Central memory CD8-positive, alpha-beta T cell (primary cell): ENCODE measurements at regions not wholly inside any gene's neighbourhood (a gene's known extent, or its start where the extent isn't known, plus 50 kb on each side); places are given as distances from the start of the nearest gene placed in this dataset.

Experiments
- ATAC-seq: fragments of 150-1000 bp; cut with Tn5 transposase; replicated peaks from 2 replicates; pipeline ENCODE4 v1.10.0; 2022; ENCODE audit warnings: mild to moderate bottlenecking, moderate FRiP score, moderate number of reproducible peaks; ENCODE audit not compliant: poor library complexity, severe bottlenecking; ENCODE audit errors: extremely low read depth
- DNase-seq, 2 donors: peaks; one replicate each; pipeline ENCODE4 v3.0.0; 2021; ENCODE audit warnings: low spot score in 2 of 2
- H3K27ac Mint-ChIP-seq: one replicate; pipeline ENCODE4 v1.8.0; 2022; ENCODE audit warnings: low read depth, mild to moderate bottlenecking, moderate library complexity, mixed read lengths
- H3K27me3 Mint-ChIP-seq: one replicate; pipeline ENCODE4 v1.8.0; 2022; ENCODE audit warnings: mixed read lengths
- H3K36me3 Mint-ChIP-seq: one replicate; pipeline ENCODE4 v1.8.0; 2022; ENCODE audit warnings: mild to moderate bottlenecking, moderate library complexity, mixed read lengths; ENCODE audit not compliant: insufficient read depth
- H3K4me1 Mint-ChIP-seq: one replicate; pipeline ENCODE4 v1.8.0; 2022; ENCODE audit warnings: mixed read lengths
- H3K4me3 Mint-ChIP-seq: one replicate; pipeline ENCODE4 v1.8.0; 2022; ENCODE audit warnings: mild to moderate bottlenecking, moderate library complexity, mixed read lengths
- H3K9me3 Mint-ChIP-seq: one replicate; pipeline ENCODE4 v1.8.0; 2022; ENCODE audit warnings: mixed read lengths

GRCh38 chr2:43020296-43020695 lies 206.1 kb downstream of the ZFP36L2 start:
- DNase-seq: no peak
- H3K9me3 Mint-ChIP-seq: peaks cover 8% of the 10 kb centered on the region
- H3K4me3 Mint-ChIP-seq: no peak overlapping the region
- peaks cover 10% of the 10 kb centered on the region for H3K4me1 Mint-ChIP-seq
- no peak for ATAC-seq
- no peaks in the 10 kb centered on the region for H3K27me3 Mint-ChIP-seq
- peaks cover 2% of the 10 kb centered on the region for H3K36me3 Mint-ChIP-seq
- H3K27ac Mint-ChIP-seq: no peak overlapping the region

GRCh38 chr2:43019536-43020183 lies 206.7 kb downstream of the ZFP36L2 start:
- ATAC-seq (no peak), DNase-seq (no peak)
- no peak overlapping the region for H3K4me3 Mint-ChIP-seq
- no peak overlapping the region for H3K27ac Mint-ChIP-seq
- H3K4me1 Mint-ChIP-seq: peaks cover 3% of the 10 kb centered on the region
- H3K9me3 Mint-ChIP-seq: peaks cover 8% of the 10 kb centered on the region
- H3K27me3 Mint-ChIP-seq: no peaks in the 10 kb centered on the region
- no peaks in the 10 kb centered on the region for H3K36me3 Mint-ChIP-seq

GRCh38 chr2:43019025-43019367 lies 207.4 kb downstream of the ZFP36L2 start:
- H3K27me3 Mint-ChIP-seq: no peaks in the 10 kb centered on the region
- no peak overlapping the region for H3K4me3 Mint-ChIP-seq
- no peaks in the 10 kb centered on the region for H3K36me3 Mint-ChIP-seq
- peaks cover 8% of the 10 kb centered on the region for H3K9me3 Mint-ChIP-seq
- H3K27ac Mint-ChIP-seq: no peak overlapping the region
- no peak for DNase-seq
- H3K4me1 Mint-ChIP-seq: no peaks in the 10 kb centered on the region
- ATAC-seq: no peak

GRCh38 chr2:43018179-43019024 lies 208.0 kb downstream of the ZFP36L2 start:
- H3K4me1 Mint-ChIP-seq: no peaks in the 10 kb centered on the region
- ATAC-seq (no peak), DNase-seq (no peak)
- H3K27ac Mint-ChIP-seq: no peak overlapping the region
- H3K27me3 Mint-ChIP-seq: no peaks in the 10 kb centered on the region
- H3K36me3 Mint-ChIP-seq: no peaks in the 10 kb centered on the region
- peaks cover 8% of the 10 kb centered on the region for H3K9me3 Mint-ChIP-seq
- H3K4me3 Mint-ChIP-seq: no peak overlapping the region

GRCh38 chr2:43013821-43014345 lies 212.5 kb downstream of the ZFP36L2 start:
- ATAC-seq (no peak), DNase-seq (no peak)
- Mint-ChIP-seq H3K36me3 (no peaks in the 10 kb centered on the region), H3K27ac (no peak overlapping the region), H3K27me3 (no peaks in the 10 kb centered on the region), H3K4me1 (peaks cover 6% of the 10 kb centered on the region), H3K9me3 (no peaks in the 10 kb centered on the region), H3K4me3 (no peak overlapping the region)

- Mint-ChIP-seq H3K27ac (no peak overlapping the region), H3K9me3 (peaks cover 8% of the 10 kb centered on the region), H3K4me3 (no peak overlapping the region), H3K27me3 (no peaks in the 10 kb centered on the region), H3K36me3 (no peaks in the 10 kb centered on the region), H3K4me1 (peaks cover 6% of the 10 kb centered on the region)
- no peak for DNase-seq
- ATAC-seq: no peak
Measured at GRCh38 chr2:43012966-43013365, 213.4 kb downstream of the ZFP36L2 start.

- no peaks in the 10 kb centered on the region for H3K27me3 Mint-ChIP-seq
- no peak for DNase-seq
- no peak overlapping the region for H3K27ac Mint-ChIP-seq
- H3K4me1 Mint-ChIP-seq: peaks cover 6% of the 10 kb centered on the region
- H3K9me3 Mint-ChIP-seq: peaks cover 9% of the 10 kb centered on the region
- peaks cover under 1% of the 10 kb centered on the region for H3K36me3 Mint-ChIP-seq
- no peak overlapping the region for H3K4me3 Mint-ChIP-seq
- no peak for ATAC-seq
Measured at GRCh38 chr2:43011158-43011491, 215.3 kb downstream of the ZFP36L2 start.

GRCh38 chr2:43010438-43011157 lies 215.8 kb downstream of the ZFP36L2 start:
- Mint-ChIP-seq H3K4me3 (no peak overlapping the region), H3K36me3 (peaks cover 2% of the 10 kb centered on the region), H3K27ac (no peak overlapping the region), H3K4me1 (peaks cover 6% of the 10 kb centered on the region), H3K9me3 (peaks cover 9% of the 10 kb centered on the region), H3K27me3 (no peaks in the 10 kb centered on the region)
- ATAC-seq: no peak
- DNase-seq: no peak

GRCh38 chr2:43009448-43009847 lies 217.0 kb downstream of the ZFP36L2 start:
- no peak for DNase-seq
- no peaks in the 10 kb centered on the region for H3K27me3 Mint-ChIP-seq
- H3K9me3 Mint-ChIP-seq: peaks cover 9% of the 10 kb centered on the region
- H3K4me1 Mint-ChIP-seq: peaks cover 6% of the 10 kb centered on the region
- peaks cover 2% of the 10 kb centered on the region for H3K36me3 Mint-ChIP-seq
- no peak overlapping the region for H3K27ac Mint-ChIP-seq
- no peak for ATAC-seq
- no peak overlapping the region for H3K4me3 Mint-ChIP-seq

- no peak for ATAC-seq
- H3K4me1 Mint-ChIP-seq: peaks cover 6% of the 10 kb centered on the region
- H3K27ac Mint-ChIP-seq: no peak overlapping the region
- peaks cover 2% of the 10 kb centered on the region for H3K36me3 Mint-ChIP-seq
- no peak for DNase-seq
- peaks cover 9% of the 10 kb centered on the region for H3K9me3 Mint-ChIP-seq
- no peak overlapping the region for H3K4me3 Mint-ChIP-seq
- H3K27me3 Mint-ChIP-seq: no peaks in the 10 kb centered on the region
Measured at GRCh38 chr2:43008388-43008787, 216.0 kb upstream of the HAAO start.

- Mint-ChIP-seq H3K27ac (no peak overlapping the region), H3K4me1 (peaks cover 6% of the 10 kb centered on the region), H3K9me3 (peaks cover 9% of the 10 kb centered on the region), H3K27me3 (no peaks in the 10 kb centered on the region), H3K4me3 (no peak overlapping the region), H3K36me3 (peaks cover 2% of the 10 kb centered on the region)
- DNase-seq (no peak), ATAC-seq (no peak)
Measured at GRCh38 chr2:43007901-43008300, 215.5 kb upstream of the HAAO start.

- no peaks in the 10 kb centered on the region for H3K27me3 Mint-ChIP-seq
- H3K9me3 Mint-ChIP-seq: peaks cover 9% of the 10 kb centered on the region
- ATAC-seq: no peak
- no peak overlapping the region for H3K4me3 Mint-ChIP-seq
- peaks cover 2% of the 10 kb centered on the region for H3K36me3 Mint-ChIP-seq
- H3K27ac Mint-ChIP-seq: no peak overlapping the region
- H3K4me1 Mint-ChIP-seq: peaks cover 6% of the 10 kb centered on the region
- DNase-seq: no peak
Measured at GRCh38 chr2:43006834-43007543, 214.6 kb upstream of the HAAO start.
